HG02763 (cell line): ENCODE measurements at regions not wholly inside any gene's neighbourhood (a gene's known extent, or its start where the extent isn't known, plus 50 kb on each side); places are given as distances from the start of the nearest gene placed in this dataset.

Source experiments
- ATAC-seq: cut with Tn5 transposase; IDR thresholded peaks from one replicate; pipeline ENCODE4 v1.9.1; 2021; ENCODE audit warnings: mild to moderate bottlenecking, moderate library complexity; ENCODE audit not compliant: unreplicated experiment

DNA sequence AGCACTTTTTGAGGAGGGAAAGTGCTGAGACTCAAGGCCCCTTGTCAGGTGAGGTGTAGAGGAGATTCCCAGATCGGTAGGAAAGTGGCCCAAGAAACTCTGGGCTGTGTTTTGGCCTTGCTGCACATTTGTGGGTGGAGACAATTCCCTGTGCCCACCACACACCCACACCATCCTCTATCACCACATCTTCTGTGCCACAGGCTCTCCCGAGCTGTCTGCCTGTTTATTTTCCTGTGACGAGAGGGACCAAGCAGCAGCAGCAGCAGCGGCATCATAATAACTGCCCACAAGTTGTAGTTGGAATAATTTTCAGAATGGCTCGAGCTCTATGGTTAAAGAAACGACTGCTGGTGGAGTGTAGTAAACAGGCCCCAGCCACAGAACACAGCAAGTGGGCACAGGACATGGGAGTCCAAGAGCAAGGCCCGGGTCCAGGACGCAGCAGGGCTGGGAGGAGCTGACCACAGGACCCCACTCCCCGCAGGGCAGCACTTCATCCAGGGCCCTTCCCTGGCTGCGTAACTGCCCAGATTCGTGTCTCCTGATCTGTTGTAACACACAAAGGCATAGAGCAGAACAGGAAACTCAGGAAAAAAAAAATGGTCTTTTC is 55.6 kb upstream of the BCL2L14 start:
- no peak for ATAC-seq

DNA sequence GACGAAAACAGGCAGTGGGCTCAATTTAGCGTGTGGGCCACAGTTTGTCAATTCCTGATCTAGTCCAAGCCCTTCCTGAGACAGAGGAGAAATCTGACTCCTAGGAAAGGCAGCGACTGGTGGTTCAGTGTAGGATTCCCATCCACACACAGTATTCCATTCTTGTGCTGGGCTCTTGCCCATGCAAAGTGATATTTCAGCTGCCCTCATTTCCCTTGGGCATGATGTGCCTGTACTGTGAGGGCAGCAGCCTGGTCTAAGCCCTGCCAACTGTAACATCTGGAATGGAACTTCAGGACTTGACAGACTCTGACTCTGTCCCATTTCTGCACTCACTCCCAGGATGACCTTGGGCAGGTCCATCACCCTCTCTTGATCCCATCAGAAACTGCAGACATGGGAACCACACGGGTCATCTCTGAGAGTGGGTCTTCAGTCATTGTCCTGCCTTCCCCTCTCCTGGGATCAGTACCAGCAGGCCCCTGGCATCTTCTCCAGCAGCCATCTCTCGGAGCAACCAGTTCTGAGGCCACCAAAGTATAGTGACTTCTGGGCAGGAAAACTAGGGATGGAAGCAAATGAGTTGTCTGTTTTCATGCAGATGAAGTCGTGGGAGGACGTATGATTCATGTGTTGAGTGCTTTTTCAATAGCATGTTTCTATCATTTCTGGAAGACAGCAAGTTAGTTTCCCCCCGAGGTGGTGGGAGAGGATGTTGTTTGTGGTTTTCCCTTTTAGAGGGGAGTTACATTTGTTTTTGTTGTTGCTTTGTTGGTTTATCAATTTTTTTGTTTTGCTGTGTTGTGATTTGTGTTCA is 54.2 kb upstream of the BCL2L14 start:
- ATAC-seq: no peak

DNA sequence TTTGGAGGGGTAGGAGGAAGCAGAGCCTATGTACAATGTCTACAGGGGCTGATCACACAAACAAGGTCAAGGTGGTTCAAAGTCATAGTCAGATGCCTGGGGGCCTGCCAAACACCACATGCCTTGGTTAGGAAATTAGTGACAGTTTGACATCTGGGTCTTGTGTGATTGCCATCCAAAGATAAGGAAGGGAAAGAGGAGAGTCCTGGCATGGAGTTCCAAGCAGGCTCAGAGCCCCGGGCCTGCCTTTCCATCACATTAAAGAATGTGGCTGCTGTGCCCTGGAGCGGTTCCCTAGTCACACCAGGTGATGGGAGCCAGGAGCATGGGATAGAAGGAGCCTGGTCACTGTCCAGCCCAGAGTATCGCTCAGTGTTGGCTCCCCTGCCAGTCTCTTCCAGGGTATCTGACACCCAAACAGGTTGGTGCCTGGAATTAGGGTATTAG is 53.6 kb upstream of the BCL2L14 start:
- ATAC-seq: no peak

DNA sequence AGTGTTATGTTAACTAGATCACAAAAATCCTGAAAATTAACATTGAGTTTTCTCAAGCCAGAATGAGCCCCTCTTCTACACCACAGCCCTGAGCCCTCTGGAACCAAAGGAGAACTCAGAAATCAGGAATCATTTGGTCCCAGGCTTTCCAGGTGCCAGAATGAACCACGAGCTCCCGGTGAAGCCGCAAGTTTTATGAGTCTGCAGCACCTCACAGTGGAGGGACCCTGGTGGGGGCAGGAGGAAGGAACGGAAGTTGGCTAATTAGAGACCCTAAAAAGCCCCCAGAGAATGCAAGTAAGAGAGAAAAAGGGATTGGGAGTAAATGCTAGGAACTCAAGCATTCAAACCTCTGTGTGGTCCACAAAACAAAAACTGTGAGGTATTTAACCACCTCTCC is 52.9 kb upstream of the BCL2L14 start:
- ATAC-seq: no peak

DNA sequence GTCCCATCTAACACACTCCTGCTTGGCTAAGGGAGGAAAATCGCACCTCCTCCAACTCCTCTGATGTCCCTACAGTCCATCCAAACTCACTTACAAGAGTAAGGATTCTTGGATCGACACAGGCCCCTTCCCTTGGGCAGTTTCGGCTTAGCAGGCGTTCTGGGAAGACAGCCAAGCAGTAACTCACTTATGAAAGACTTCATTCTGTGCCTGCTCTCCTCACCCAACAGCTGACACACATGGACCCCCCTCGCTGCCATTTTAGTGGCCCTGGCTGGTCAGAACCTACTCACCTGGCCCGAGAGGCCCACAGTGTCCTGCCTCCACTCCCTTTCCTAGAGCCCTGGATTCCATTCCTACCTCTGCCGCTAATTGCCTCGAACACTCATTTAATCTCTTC is 52.3 kb upstream of the BCL2L14 start:
- no peak for ATAC-seq

DNA sequence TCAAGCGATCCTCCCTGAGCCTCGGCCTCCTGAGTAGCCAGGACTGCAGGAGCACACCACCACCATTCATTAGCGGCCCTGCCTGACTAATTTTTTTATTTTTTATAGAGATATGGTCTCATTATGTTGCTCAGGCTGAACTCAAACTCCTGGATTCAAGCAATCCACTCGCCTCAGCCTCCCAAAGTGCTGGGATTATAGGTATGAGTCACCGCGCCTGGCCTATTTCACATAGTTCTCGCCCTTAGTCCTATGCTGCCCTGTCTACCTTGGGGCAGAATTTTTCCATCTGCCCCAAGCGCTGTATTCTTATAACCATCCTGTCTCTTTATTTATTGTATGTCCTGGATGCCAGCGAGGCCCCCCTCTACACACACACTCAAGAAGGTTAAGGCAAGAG is 50.9 kb upstream of the BCL2L14 start:
- no peak for ATAC-seq

DNA sequence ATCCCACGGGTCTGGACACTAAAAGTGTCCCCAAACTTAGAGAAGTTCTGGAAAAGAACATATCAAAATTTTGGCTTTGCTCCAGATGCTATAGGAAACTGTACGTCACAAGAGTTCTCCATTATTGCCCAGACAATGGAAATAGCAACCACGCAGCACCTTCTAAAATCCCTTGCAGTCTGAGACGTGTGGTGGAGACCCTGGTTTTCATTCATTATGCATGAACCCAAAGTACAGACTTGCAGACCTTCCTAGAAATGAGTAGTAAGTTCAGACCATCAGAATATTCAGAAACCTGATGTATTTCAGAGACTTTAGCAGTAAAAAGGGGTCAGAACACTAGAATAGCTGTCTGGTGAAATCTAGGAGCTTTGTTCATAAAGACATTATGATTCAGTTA is 50.0 kb upstream of the BCL2L14 start:
- no peak for ATAC-seq
